EL (cell line): ENCODE measurements at regions not wholly inside any gene's neighbourhood (a gene's known extent, or its start where the extent isn't known, plus 50 kb on each side); places are given as distances from the start of the nearest gene placed in this dataset.
"Not testable (repeated sequence)": the region's sequence is repeated elsewhere in the genome, so short reads cannot be mapped to it uniquely, and the experiment has no call there.

Source experiments
- DNase-seq: peaks from one replicate; pipeline ENCODE4 v3.0.0-alpha.2; 2016

DNA sequence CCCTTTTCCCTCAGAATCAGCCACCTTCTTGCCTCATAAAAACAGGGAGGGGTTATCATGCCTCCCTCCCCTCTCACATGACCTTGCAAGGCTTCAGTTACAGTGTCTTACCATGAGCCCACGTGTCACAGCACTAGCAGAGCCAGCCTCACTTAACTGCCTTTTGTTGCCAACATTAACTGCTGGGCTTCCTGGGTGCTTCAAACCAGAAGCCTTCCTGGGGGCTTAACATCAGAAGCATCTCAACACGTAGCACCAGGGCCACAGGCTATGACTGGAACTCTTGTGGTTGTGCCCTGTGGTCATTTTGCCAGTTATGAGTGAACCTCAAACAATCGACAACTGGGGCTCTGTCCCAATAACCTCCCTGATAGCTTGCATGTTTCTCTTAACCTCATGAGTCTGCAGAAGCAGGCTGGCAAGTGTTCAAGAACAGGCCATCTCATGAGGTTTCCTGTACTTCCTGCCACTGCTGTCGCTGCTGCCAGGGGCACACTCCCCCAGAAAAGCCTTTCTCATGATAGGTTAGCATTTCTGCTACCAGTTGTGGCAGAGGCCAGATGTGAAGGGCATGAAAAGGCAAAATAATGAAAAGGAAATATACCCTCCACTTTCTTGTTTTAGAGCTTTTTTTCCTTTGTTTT, 132.2 kb downstream of the GLUL start:
- peak; percentile 46 for DNase-seq

DNA sequence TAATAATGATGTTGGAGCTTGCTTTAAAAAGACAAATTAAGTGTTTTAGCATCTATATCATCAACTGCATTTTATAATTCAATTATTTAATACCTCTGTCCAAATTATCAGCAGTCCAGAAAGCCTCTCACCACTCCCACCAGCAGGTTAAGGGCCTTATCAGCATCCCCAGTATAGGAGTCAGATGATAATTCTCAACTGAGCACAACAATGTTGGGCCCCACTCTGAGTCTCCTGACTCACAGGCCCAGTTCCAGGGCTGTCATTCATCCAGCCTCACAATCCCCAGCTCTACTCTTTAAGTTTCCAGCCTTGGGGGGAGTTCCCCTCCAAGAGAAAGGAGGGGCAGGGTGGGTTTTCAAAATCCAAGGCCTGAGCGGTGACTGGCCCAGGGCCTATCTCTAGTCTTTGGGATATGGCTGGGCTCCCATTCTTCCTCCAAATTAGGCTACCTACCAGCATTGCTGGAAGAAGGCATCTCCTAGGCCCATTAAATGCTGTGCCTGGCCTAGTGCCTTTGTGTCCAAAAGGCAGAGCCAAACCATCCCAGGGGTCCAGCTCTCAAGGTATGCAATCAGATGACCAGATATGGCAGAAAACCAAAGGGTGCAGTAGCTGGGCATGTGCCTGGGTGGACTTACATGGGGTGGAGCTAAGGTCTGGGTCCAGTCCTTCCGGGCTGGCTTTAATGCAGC, 134.1 kb downstream of the GLUL start:
- no peak for DNase-seq

DNA sequence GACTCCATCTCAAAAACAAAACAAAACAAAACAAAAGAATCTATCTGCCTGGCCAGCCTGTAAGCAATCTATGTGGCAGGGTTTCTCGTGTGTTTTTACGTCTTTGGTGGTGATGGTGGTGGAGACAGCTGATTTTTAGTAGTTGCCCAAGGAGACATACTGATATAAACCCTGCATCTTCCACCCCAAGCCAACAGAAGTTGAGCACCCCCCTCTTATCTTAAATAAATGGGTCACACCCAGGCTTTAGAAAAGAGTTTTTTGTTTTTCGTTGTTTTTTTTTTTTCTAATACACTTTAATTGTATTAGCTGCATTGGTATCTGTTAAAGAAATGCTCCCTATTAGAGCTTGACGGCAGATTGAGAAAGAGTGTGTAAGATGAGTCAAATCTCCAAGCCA, 134.7 kb downstream of the GLUL start:
- no peak for DNase-seq

DNA sequence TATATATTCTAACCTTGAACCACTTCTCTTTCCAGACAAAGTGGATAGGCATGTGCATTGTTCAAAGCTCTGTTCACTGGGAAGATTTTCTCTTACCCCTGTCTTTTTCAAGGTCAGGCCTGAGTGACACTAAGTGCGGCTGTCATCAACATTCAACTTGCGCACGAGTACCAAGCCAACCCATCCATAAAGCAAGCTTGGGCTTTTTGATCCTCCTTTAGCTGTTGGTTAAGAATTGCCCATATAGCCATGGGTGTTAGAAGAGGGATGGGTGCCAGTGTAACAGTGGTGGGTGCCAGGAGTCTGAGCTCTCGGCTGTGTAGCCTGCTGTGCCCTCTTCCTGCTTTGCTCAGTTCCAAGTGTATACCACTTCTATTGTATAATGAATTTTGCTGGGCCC, 136.1 kb downstream of the GLUL start:
- DNase-seq: no peak

DNA sequence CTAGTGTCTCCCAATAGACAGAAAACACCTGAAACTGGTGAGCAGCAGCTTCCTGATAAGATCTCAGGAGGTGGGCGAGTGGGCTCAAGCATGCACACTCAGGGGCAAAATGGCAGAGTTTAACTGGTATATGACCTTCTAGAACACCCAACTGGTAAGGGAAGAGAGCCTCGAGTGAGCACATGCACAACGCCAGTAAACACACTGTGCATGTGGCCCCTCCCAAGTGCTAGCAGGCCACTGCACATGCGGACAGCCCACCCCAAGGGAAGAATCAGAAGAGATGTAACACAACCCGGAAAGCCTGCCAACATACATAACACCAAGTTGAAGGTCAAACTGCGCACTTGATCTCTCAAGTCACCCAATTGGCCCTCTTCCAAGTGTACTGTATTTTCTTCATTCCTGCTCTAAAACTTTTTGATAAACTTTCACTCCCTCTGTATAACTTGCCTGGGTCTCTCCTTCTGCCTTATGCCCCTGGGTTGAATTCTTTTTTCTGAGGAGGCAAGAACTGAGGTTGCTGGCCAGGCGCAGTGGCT, 138.2 kb downstream of the GLUL start:
- DNase-seq: no peak

DNA sequence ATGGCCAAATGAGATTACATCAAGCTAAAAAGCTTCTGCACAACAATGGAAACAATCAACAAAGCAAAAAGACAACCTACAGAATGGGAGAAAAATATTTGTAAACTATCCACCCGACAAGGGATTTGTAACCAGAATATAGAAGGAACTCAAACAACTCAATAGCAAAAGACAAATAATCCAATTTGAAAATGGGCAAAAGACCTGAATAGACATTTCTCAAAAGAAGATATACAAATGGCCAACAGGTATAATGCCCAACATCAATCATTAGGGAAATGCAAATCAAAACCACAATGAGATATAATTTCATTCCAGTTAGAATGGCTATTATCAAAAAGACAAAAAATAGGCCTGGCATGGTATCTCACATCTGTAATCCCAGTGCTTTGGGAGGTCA, 140.0 kb downstream of the GLUL start:
- no peak for DNase-seq

DNA sequence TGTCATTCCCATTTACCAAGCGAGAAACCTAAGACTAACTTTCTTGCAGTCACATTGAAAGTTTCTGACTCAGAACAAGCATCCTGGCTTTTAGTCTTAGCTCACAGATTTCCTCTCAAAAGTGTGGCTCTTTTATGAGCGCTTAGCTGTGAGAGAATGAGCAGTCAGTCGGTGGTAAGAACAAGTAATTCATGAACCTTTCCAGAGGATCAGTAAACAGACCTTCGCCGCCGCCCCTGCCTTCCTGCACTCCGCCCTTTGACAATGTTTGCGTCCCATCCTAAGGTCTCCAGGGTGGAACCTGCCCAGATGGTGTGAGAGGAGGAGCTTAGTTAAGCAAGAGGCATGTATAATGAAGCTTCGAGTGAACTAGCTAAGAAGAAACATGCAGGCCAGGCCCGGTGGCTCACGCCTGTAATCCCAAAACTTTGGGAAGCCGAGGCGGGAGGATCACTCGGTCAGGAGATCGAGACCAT, 142.4 kb downstream of the GLUL start:
- DNase-seq: no peak

DNA sequence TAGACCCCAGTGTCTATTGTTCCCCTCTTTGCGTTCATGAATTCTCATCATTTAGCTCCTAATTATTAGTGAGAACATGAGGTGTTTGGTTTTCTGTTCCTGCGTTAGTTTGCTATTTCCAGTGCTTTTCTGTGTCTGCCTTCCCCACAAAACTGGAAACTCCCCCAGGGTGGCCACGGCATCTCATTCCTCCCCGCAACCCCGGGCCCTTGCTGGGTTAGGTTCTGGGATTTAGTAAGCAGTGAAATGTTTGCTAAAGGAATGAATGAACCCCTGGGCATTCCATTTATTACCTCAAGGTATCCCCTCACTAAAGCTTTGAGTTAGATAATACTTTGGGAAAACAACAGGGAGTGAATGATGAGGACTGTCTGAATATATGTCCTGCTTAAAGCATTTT, 142.9 kb downstream of the GLUL start:
- no peak for DNase-seq

DNA sequence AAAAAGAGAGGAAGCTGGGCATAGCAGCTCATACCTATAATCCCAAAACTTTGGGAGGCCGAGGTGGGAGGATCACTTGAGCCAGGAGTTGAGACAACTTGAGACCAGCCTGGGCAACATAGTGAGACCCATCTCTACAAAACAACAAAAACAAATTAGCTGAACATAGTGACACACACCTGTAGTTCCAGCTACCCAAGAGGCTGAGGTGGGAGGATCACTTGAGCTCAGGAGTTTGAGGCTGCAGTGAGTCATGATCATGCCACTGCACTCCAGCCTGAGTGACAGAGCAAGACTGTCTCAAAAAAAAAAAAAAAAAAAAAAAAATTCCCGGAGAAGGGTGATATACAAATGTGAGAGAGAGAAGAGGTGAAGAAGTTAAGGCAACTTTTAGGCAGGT, 143.8 kb downstream of the GLUL start:
- DNase-seq: not testable (repeated sequence)

DNA sequence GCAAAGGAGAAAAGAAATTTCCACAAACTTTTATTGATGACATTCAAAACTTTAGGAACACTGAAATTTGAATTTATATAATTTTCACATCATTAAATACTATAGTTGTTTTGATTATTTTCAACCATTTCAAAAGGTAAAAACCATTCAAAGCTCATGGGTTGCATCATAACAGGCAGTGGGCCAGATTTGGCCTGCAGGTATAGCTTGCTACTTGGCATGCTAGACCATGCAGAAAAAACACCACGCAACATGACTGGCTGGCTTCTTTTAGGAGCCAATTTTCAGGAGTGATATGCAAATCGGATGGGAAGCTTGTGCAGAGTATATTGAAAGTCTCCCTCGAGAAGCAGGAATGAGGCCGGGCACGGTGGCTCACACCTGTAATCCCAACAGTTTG, 144.8 kb downstream of the GLUL start:
- DNase-seq: no peak

DNA sequence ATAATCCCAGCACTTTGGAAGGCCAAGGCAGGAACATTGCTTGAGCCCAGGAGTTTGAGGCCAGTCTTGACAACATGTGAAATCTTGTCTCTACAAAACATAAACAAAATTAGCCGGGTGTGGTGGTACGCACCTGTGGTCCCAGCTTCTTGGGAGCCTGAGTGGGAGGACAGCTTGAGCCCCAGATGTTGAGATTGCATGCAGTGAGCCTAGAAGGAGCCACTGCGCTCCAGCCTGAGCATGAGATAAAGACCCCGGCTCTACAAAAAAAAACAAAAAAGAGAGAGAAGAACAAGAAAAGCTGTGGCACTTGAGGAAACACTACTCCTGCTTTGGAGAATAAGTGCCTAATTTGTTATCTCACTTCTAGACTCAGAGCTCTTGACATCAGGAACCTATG, 146.6 kb downstream of the GLUL start:
- no peak for DNase-seq

DNA sequence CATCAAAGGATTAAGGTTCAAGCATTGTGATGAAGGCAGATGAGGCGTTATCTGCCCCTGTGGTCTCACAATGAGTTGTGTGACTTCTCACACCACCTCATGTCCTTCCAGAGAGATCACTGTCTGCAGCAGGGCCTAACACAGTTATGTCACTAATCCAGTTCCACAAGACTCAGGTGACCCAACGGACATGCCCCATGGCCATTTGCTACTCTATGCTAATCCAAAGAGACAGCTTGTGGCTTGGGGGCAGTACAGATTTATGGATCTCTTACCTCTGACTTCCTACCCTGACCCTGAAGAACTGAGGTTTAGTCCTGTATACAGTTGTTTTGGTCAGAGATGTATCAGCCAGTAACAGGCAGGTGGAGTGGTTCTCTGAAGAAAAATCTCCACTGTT, 147.1 kb downstream of the GLUL start:
- no peak for DNase-seq

DNA sequence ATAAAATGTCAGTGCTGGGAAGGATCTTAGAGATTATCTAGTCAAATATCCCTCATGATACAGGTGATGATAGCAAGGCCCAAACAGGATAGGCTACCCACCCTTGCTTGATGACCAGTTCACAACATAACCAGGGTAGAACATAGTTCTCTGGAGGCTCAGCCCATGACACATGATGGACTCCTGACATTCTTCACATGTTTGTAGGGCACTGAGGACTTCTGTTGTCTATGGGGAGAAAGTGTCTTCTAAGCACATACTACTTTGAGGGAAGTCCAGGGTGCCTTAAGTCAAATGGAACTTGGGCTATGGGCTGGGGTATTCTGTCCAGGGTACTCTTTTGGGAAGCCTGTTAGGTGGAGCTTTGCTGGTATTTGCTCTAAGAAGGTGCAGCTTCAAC, 148.9 kb downstream of the GLUL start:
- no peak for DNase-seq

DNA sequence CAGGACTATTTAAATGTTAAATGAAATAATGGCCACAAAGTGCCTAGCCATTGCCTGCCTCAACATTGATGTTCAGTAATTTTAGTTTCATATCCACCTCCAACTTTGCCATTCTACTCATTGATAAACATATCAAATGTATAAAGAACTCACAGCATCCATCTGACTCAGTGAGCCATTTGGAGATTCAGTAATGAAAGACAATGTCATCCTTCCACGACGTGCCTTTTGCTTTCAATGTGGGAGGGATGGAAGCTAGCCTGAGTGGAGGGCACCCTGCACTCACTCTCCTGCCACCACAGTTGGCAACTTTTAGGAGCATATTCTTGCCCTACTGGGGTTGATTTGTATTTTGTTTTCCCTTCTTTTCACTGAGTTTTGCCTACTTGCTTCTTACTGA, 151.5 kb downstream of the GLUL start:
- no peak for DNase-seq

DNA sequence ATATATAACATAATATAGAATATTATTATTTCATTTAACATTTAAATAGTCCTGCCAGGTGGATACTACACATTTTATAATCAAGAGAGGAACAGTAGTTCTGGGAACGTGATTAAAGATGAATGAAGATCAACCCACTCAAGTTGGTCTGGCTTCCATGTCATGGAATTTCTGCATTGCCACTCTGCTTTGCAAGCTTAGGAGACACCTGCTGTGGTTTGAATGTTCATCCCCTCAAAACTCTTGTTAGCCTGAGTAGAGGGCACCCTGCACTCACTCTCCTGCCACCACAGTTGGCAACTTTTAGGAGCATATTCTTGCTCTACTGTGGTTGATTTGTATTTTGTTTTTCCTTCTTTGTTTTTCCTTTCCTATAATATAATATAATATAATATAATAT, 153.2 kb downstream of the GLUL start:
- DNase-seq: no peak

DNA sequence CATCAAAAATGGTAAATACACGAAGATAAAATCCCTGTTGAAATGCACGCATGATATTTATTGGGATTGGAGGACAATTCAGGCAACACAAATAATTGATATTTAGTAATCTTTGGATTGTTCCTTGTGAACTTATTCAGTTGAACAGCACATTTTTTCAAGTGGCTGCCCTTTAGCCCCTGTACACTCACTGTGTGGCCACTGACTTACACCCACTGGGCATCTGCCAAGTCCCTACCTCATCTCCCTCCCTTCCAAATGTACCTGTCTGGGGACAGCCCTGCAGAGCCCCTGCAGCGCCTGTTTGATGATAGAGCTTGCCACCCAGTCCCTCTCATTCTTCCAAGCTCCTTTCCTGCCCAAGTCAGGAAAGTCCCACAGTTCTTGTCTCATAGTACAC, 154.3 kb downstream of the GLUL start:
- no peak for DNase-seq

DNA sequence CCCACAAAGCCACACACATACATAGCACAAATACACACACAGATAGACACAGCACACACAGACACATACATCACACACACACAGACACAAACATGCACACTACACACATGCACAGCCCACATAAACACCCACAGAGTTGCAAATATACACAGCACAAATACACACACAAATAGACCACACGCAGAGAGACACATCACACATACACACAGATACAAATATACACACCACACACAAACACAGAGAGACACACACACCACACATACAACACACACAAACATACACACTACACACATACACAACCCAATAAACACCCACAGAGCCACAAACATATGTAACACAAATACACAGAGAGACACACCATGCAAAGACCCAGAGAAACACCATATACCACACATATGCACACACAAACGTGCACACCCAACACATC, 154.9 kb downstream of the GLUL start:
- no peak for DNase-seq

DNA sequence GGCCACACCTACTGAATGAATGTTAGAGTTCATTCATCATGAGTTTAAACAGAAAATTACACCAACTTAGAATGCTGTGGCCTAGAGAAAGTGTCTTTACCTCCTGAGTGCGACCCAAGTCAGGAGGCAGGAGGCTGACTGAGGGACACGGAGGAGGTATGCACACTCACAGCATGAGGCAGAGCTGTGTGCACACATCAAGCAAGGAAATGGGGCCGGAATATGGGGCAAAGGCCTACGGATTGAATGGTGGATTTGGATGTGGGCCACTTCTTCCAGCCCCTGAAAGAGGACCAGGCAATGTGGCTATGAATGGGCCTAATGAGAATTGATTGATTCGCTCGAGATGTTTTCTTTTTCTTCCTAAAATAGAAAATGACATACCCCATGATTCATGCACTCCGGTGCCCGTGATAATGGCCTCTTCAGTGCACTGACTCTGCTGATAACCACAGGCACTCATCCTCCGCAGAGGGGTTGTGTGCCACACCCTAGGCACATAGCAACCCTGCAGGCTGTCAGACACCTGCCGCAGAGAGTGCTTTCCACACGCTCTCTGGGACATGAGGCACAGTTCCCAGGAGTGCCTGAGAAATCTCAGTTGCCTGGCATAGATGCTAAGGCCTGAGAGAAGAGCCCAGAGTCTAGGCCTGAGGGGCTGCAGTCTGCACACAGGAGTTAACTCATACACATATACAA, 155.5 kb downstream of the GLUL start:
- no peak for DNase-seq

DNA sequence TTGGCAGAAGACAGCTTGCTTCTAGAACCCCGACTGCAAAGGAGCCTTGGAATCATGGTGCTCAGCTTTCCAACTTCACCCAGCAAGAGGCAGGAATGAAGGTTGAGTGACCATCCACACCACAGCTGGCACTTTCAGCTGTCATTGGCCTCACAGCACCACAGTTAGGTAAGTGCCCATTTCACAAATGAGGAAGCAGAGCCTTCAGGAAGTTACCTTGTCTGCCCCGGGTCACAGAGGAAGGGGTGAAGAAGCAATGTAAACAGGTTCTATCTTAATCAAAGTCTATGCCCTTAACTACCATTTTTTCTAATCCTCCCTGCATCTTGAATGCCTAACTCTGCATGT, 156.0 kb downstream of the GLUL start:
- no peak for DNase-seq

DNA sequence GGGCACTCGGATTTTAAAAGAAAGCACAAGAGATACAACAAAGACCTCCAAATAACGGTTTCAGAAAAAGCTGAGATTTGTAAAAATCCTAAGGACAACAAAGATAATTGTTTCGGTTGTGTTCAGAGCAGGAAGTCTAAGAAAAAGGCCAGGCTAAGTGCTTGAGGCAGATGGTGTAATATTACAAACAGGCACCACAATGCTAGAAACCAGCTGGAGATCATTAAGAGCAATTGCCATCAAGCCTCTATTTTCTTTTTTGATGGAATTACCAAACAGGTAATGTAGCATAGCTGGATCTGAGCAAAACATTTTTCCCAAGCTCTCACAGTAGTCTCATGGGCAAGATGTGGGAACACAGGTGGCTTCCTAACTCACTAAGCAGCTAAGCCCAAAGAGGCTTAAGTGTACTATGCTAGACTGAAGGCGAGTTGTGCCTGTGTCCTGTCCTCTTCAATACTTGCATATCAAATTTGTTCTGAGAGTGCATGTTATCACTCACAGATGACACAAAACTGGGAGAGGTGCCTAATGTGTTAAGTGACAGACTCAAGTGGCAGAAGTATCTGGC, 161.6 kb downstream of the GLUL start:
- DNase-seq: no peak

DNA sequence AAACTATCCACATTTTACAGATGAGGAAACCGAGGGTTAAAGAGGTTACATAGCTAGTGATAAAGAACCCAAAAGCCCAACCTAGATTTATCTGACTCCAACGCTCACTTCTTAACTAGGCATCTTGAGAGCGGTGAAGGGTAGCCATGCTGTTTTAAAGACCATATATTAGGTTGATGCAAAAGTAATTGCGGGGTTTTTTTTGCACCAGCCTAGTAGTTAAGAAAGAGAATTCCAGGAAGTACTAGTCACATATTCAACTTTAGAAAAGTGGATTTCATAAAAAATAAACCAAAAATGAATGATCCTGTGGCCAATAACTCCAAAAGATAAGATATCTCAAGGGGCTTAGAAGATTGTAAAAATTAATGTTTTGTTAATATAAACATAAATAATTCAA, 162.1 kb downstream of the GLUL start:
- DNase-seq: no peak

DNA sequence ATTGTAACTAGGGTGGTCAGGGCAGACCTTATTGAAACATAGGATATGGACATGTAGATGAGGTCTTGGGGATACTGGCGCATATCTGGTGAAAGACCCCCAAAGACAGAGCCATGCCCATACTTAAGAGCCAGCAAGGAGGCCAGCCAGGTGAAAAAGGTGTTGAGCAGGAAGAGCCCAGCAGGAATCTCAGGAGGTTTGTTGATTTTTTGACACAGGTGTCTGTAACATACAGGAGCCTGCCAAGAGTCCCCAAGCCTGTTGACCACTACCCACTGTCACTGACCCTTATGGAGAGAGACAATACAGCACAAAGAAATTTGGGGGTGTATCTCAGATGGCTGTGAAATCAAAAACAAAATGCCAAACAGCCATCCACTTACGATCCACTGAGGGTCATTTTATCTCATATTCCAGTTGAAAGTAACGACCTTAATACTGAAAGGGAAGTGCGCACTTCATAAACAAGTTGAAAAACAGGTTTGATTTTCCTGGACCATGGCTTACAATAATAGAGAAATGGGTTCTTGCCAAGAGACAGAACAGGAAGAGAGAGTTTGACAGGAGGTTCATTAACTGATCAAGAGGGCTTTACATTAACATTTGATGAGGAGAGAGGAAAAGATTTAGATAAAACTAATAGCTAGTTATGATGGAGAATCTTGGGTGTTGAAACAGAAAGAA, 163.6 kb downstream of the GLUL start:
- DNase-seq: no peak

DNA sequence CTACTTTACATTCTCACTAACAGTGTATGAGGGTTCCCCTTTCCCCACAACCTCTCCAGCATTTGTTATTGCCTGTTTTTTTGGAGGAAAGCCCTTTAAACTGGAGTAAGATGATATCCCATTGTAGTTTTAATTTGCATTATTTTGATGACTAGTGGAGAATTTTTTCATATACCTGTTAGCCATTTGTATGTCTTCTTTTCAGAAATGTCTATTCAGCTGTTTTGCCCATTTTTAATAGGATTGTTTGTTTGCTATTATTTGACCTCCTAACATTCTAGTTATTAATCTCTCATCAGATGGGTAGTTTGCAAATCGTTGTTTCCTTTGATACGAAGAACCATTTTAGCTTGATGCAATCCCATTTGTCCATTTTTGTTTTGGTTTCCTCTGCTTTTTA, 165.0 kb downstream of the GLUL start:
- DNase-seq: no peak
